SU-DHL-6 (cell line): ENCODE measurements at regions not wholly inside any gene's neighbourhood (a gene's known extent, or its start where the extent isn't known, plus 50 kb on each side); places are given as distances from the start of the nearest gene placed in this dataset.

Source experiments
- H2AFZ ChIP-seq: fragments of 200-600 bp; sonication (generic); 2 replicates; pipeline ENCODE4 v1.6.1; 2014; ENCODE audit warnings: low read depth, mild to moderate bottlenecking, moderate library complexity, mixed read lengths, antibody characterized with exemption, low read length; ENCODE audit not compliant: severe bottlenecking
- H3F3A ChIP-seq: fragments of 200-600 bp; shearing (Covaris generic); 2 replicates; pipeline ENCODE4 v1.6.0; 2016; ENCODE audit warnings: antibody characterized with exemption, mild to moderate bottlenecking; ENCODE audit not compliant: insufficient read depth
- H3K27ac ChIP-seq: fragments of 200-600 bp; sonication (generic); 2 replicates; pipeline ENCODE4 v1.5.1; 2016; ENCODE audit warnings: low read depth, mild to moderate bottlenecking, low read length, moderate library complexity, mixed read lengths
- H3K27me3 ChIP-seq: fragments of 200-600 bp; sonication (generic), shearing (Covaris generic); 2 replicates; pipeline ENCODE4 v1.6.0; 2014; ENCODE audit warnings: mild to moderate bottlenecking, low read length
- H3K36me3 ChIP-seq: fragments of 200-600 bp; sonication (generic); 2 replicates; pipeline ENCODE4 v1.6.1; 2014; ENCODE audit warnings: mild to moderate bottlenecking, low read length, mixed read lengths
- H3K4me2 ChIP-seq: fragments of 300-600, 200-600 bp; shearing (Covaris generic), sonication (generic); 2 replicates; pipeline ENCODE4 v1.6.0; 2014; ENCODE audit warnings: low read length, low read depth, mild to moderate bottlenecking; ENCODE audit not compliant: poor library complexity, severe bottlenecking
- H3K4me3 ChIP-seq: fragments of 200-600 bp; sonication (generic); 2 replicates; pipeline ENCODE4 v1.5.1; 2014; ENCODE audit warnings: antibody characterized with exemption, low read length, mild to moderate bottlenecking, mixed read lengths; ENCODE audit not compliant: insufficient read depth, poor library complexity, severe bottlenecking
- H3K79me2 ChIP-seq: fragments of 200-600 bp; sonication (generic); 2 replicates; pipeline ENCODE4 v1.6.1; 2014; ENCODE audit warnings: mild to moderate bottlenecking, low read length, moderate library complexity; ENCODE audit not compliant: insufficient read depth
- H3K9ac ChIP-seq: fragments of 200-600 bp; sonication (generic); 2 replicates; pipeline ENCODE4 v1.7.0; 2014; ENCODE audit warnings: mild to moderate bottlenecking, low read length
- H3K9me2 ChIP-seq: fragments of 200-600 bp; sonication (generic); replicated peaks from 2 replicates; pipeline ENCODE4 v1.6.1; 2014; ENCODE audit warnings: low read length; ENCODE audit not compliant: insufficient read depth
- H3K9me3 ChIP-seq: fragments of 200-600 bp; sonication (generic); 2 replicates; pipeline ENCODE4 v1.6.1; 2014; ENCODE audit warnings: low read length, mixed read lengths; ENCODE audit not compliant: insufficient read depth
- H4K20me1 ChIP-seq: fragments of 200-600 bp; sonication (generic); 2 replicates; pipeline ENCODE4 v1.6.1; 2014; ENCODE audit warnings: low read depth, mild to moderate bottlenecking, antibody characterized with exemption, low read length, moderate library complexity, mixed read lengths
- CTCF ChIP-seq: fragments of 200-600 bp; sonication (generic); IDR thresholded peaks from one replicate; pipeline ENCODE4 v1.5.1; 2017; ENCODE audit warnings: antibody characterized with exemption, mild to moderate bottlenecking, low read length, moderate library complexity; ENCODE audit not compliant: insufficient read depth, poor library complexity, severe bottlenecking
- EZH2phosphoT487 ChIP-seq: fragments of 200-600 bp; sonication (generic), shearing (Covaris generic); conservative IDR thresholded peaks from 2 replicates; pipeline ENCODE4 v1.6.1; 2018; ENCODE audit warnings: mild to moderate bottlenecking, antibody characterized with exemption, low read length, moderate library complexity, mixed read lengths

DNA sequence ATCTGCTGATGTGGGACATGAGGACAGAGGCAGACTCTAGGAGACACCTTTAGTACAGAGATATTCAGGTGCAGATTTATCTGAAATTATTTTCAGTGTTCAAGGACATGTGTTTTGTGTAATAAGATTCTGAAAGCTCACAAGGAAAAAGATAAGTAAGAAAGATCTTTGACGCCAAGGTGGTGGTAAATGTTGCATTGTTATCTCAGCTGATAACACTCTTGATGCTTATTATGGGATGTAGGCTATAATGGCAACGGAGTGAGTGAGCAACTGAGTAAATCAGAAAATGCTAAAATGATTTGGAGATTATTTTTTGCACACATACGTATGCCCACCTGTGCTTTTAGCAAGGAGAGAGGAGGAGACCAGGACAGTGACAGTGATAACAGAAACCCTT, 510.9 kb downstream of the KLF12 start:
- Histone ChIP-seq H3K79me2 (no peaks in the 10 kb centered on the region), H3K4me2 (no peak overlapping the region), H3K36me3 (no peaks in the 10 kb centered on the region), H3K27me3 (no peaks in the 10 kb centered on the region), H2AFZ (no peak overlapping the region), H3K27ac (no peak overlapping the region), H3K9ac (no peak overlapping the region), H3F3A (no peaks in the 10 kb centered on the region), H3K9me3 (no peaks in the 10 kb centered on the region), H3K4me3 (no peak overlapping the region), H4K20me1 (no peaks in the 10 kb centered on the region), H3K9me2 (no peaks in the 10 kb centered on the region)
- TF ChIP-seq EZH2phosphoT487 (no peak), CTCF (no peak)

- Histone ChIP-seq H3K4me2 (no peak overlapping the region), H3K27ac (no peak overlapping the region), H3K36me3 (no peaks in the 10 kb centered on the region), H4K20me1 (no peaks in the 10 kb centered on the region), H2AFZ (no peak overlapping the region), H3K27me3 (no peaks in the 10 kb centered on the region), H3K9me3 (no peaks in the 10 kb centered on the region), H3K4me3 (no peak overlapping the region), H3F3A (no peaks in the 10 kb centered on the region), H3K79me2 (no peaks in the 10 kb centered on the region), H3K9me2 (no peaks in the 10 kb centered on the region), H3K9ac (no peak overlapping the region)
- TF ChIP-seq CTCF, result no peak
- TF ChIP-seq EZH2phosphoT487, result no peak
Observed at GRCh38 chr13:73622381-73622780, 511.8 kb downstream of the KLF12 start.

- Histone ChIP-seq H3K79me2 (no peaks in the 10 kb centered on the region), H3K27me3 (no peaks in the 10 kb centered on the region), H3K9me3 (no peaks in the 10 kb centered on the region), H3K9me2 (no peaks in the 10 kb centered on the region), H3K4me2 (no peak overlapping the region), H3K27ac (no peak overlapping the region), H3K4me3 (no peak overlapping the region), H3K36me3 (no peaks in the 10 kb centered on the region), H3F3A (no peaks in the 10 kb centered on the region), H4K20me1 (no peaks in the 10 kb centered on the region), H3K9ac (no peak overlapping the region), H2AFZ (no peak overlapping the region)
- no peak for TF ChIP-seq CTCF
- TF ChIP-seq EZH2phosphoT487, result no peak
Observed at GRCh38 chr13:73618275-73618865, 515.8 kb downstream of the KLF12 start.
